ENCODE measurements at regions not wholly inside any gene's neighbourhood (a gene's known extent, or its start where the extent isn't known, plus 50 kb on each side); places are given as distances from the start of the nearest gene placed in this dataset.
"Not testable (repeated sequence)": the region's sequence is repeated elsewhere in the genome, so short reads cannot be mapped to it uniquely, and the experiment has no call there.

- no peak for DNase-seq
Measured at GRCh38 chr5:116912221-116912620, 337.6 kb upstream of the SEMA6A start.

- no peak for DNase-seq
Measured at GRCh38 chr5:116911074-116911473, 336.5 kb upstream of the SEMA6A start.

DNA sequence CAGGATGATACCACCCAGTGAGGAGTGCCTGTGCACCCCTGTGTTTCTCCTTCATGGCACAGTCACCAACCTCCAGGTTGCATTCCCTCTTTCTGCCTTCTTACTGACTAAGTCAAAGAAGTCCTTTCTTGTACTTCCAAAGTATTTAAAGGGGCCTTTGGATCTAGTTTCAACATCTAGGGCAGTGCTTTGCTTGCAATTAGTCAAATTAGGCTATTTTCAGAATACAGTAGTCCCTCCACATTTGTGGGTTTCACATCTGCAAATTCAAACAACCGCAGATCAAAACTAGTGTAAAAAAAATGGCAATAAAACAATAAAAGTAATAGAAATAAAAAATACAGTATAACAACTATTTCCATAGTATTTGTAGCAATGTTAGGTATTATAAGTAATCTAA lies 333.9 kb upstream of the SEMA6A start:
- no peak for DNase-seq

GRCh38 chr5:116905885-116906284 lies 331.3 kb upstream of the SEMA6A start:
- no peak for DNase-seq

DNA sequence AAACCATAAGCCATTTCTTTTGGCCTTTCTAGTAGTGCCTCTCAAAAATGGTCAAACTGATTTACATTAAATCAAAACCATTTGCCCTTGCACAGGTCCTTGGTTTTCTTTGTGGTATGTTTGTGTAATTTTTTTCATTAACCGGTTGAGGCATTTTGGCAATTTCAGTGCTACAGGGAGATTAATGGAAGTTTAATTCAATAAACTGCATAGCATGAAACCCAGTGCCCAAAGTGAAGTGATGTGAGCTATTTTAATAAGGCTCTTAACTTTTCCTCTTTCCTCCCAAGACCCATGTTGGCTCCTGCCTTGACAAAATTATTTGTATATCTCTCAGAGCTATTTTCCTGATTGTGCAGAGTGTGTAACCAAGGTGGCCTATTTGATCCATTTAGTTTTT lies 326.2 kb upstream of the SEMA6A start:
- DNase-seq, result no peak

GRCh38 chr5:116898917-116899316 lies 324.3 kb upstream of the SEMA6A start:
- DNase-seq, result no peak

DNA sequence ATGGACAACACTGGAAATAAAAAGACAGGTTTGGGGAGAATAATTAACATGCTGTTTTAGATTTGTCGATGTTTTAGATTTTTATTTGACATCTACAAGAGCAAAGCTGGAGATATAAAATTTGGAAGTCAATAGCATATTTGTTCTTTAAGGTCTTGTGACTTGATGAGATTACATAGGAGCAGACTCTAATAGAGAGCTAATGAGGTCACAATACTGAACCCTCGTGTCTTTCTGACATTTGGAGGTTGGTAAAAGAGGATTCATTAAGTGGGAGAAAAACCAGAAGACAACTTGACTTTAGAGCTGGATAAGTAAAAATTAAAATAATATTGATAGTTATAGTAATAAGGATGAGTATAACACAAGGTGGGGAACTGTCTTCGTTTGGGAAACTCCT lies 322.7 kb upstream of the SEMA6A start:
- DNase-seq, result no peak

GRCh38 chr5:116896001-116896400 lies 321.4 kb upstream of the SEMA6A start:
- no peak for DNase-seq

GRCh38 chr5:116892993-116893392 lies 318.4 kb upstream of the SEMA6A start:
- DNase-seq, result no peak

- no peak for DNase-seq
Measured at GRCh38 chr5:116887104-116887503, 312.5 kb upstream of the SEMA6A start.

DNA sequence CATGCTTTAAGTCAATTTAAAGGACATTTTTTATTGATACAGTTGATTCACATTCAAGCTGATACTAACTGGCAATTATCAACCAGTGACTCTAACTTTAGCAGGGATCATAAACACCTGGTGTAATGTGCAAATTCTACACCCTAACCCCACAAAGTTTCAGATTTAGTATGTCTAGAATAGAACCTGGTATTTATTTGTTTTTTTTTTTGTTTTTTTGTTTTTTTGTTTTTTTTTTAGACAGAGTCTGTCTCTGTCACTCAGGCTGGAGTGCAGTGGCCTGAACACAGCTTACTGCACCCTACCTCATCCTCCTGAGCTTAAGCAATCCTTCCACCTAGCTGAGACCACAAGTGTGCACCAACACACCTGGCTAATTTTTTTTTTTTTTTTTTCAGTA lies 311.2 kb upstream of the SEMA6A start:
- no peak for DNase-seq

DNA sequence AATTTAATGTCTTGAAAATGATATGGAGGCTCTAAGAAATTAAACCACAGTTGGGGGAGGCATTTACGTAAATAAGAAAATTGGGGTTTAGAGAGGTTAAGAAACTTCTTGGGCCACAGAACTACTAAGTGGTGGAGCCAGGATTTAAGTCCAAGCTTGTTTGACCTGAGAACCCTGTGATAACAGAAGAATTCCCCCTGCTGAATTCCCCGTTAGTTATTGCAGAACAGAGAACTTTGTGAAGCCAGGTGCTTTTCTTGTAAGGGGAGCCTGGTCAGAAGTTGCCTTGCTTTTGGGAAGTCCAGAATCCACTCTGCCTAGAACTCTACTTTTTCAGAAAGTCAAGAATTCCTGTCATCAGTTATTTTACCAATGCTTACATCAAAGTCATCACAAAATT lies 309.3 kb upstream of the SEMA6A start:
- DNase-seq, result no peak

- DNase-seq, result no peak
Measured at GRCh38 chr5:116881921-116882531, 307.4 kb upstream of the SEMA6A start.

- no peak for DNase-seq
Measured at GRCh38 chr5:116880601-116881000, 306.0 kb upstream of the SEMA6A start.

- DNase-seq, result no peak
Measured at GRCh38 chr5:116880150-116880549, 305.5 kb upstream of the SEMA6A start.

DNA sequence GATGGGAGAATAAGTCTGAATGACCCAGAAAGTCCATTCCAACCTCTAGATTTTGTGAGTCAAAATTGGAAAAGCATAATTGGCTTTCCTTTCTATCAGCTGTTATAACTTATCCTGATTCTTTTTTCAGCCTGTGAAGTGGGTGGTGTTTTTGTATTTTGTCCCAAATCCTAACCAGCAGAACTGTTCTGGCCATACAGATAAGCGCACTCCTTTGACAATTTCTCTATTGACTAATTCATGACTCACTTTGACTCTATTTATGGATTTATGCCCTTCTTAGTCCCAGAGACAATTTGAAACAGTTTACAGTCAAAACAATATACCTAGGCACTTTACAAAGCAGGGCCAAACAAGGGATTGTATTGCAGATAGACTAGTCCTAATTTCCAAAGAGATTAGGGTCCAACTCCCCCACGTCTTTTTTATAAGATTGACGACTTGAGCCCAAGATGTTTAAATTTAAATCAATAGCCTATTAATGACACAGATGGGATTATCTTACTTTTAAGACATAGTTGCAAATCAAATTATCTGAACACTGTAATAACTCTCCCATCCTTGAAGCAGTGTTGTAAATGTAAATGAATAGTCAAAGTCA lies 301.7 kb upstream of the SEMA6A start:
- no peak for DNase-seq

GRCh38 chr5:116872986-116873385 lies 298.4 kb upstream of the SEMA6A start:
- DNase-seq, result no peak

DNA sequence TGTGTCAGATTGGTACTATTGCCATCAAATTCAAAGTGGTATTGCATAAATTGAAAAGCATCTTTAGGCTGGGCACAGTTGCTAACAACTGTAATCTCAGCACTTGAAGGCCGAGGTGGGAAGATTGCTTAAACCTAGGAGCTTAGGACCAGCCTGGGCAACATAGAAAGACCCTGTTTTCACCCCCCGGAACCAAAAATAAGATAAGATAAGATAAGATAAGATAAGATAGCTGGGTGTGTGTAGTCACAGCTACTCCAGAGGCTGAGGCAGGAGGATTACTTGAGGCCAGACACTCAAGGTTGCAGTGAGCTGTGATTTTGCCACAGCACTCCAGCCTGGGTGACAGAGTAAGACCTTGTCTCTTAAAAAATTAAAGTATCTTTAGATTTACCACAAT lies 297.9 kb upstream of the SEMA6A start:
- DNase-seq, result no peak

- DNase-seq, result not testable (repeated sequence)
Measured at GRCh38 chr5:116867825-116868224, 293.2 kb upstream of the SEMA6A start.

GRCh38 chr5:116865651-116866050 lies 291.0 kb upstream of the SEMA6A start:
- no peak for DNase-seq

GRCh38 chr5:116864838-116865190 lies 290.2 kb upstream of the SEMA6A start:
- DNase-seq, result no peak

DNA sequence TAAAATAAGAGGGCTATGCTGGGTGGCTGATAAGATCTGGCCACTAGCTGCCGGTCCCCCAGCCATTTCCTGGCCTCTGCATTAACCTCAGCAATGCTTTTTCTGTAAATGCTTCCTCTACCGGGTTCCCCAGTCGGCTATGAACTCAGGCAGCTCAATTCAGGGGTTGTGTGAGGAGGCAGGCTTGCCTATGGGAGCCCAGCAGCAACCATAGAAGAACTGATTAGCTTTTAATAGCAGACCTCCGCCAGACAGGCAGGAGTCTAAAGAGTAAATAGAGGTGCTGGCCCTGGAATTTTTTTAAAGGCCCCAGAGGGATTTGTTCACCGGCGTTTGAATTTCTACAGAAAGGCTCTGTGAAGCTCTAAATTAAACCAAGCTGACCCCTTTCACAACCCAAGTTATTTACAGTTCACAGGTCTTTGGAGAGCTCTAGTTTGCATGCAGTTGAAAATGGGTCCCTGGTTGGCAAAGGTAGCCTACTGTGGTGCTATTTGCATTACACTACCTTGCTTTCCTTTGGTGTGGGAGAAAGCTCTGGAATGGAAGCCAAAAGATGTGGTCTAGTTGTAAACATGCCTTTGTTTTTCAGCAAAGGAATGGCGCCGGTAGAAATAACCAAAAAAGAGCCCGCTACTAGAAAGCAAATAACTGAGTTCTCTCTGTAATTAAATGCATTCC lies 289.7 kb upstream of the SEMA6A start:
- DNase-seq, result no peak

DNA sequence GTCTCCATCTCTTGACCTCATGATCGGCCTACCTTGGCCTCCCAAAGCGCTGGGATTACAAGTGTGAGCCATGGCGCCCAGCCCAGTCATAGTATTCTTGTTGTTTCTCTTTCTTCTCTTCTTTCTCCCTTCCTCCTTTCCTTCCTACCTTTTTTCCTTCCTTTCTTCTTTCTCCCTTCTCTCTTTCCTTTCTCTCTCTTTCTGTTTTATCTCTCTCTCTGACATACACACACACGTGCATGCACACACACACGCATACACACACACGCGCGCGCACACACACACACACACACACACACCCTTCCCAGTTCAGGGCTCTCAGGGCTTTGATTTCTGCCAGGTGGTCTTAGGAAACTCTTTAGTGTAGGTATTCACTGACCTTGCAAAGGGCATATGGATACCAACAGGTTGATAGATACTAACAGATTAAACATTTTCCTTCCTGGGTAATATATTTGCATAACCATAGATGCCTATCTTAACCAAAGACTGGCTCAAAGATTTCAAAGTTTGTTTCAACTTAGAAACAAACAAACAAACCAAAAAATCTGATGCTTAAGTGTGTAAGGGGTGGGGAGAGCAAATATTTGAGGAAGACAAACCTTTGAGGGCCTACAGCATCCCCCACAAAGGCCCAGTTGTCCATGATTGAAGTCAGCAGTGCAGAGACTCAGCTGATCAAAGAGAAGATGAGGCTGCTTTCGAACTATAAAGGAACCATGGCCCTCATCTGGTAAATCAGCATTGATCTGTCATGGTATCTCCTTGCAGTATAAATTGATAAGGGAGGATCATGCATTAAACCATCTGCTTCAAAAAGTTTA lies 288.2 kb upstream of the SEMA6A start:
- no peak for DNase-seq

GRCh38 chr5:116861666-116862065 lies 287.0 kb upstream of the SEMA6A start:
- DNase-seq, result no peak
